HEK293T (cell line): ENCODE measurements at regions not wholly inside any gene's neighbourhood (a gene's known extent, or its start where the extent isn't known, plus 50 kb on each side); places are given as distances from the start of the nearest gene placed in this dataset.

Experiments
- BHLHE40 ChIP-seq: fragments of 450-650 bp; IDR thresholded peaks from 2 replicates; pipeline ENCODE4 v1.6.1; 2016; ENCODE audit warnings: mild to moderate bottlenecking, moderate library complexity, borderline replicate concordance
- HDGF ChIP-seq: fragments of 450-650 bp; IDR thresholded peaks from 2 replicates; pipeline ENCODE4 v1.6.1; 2017; ENCODE audit warnings: antibody characterized with exemption, borderline replicate concordance
- LEF1 ChIP-seq: fragments of 450-650 bp; IDR thresholded peaks from 2 replicates; pipeline ENCODE4 v1.6.1; 2017; ENCODE audit warnings: mild to moderate bottlenecking, borderline replicate concordance

DNA sequence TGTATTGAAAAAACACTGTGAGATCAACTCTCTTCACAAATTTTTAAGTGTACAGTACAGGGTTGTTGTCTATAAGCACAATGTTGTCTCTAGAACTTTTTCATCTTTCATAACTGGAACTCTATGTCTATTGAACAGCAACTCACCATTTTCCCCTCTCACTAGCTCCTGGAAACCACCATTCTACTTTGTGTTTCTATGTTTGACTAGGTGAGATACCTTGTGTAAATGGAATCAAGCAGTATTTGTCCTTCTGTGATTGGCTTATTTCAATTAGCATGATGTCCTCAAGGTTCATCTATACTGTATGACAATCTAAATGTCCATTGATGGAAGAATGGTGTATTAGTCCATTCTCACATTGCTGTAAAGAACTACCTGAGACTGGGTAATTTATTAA lies 210.1 kb upstream of the FUT9 start:
- TF ChIP-seq HDGF (no peak), LEF1 (no peak), BHLHE40 (no peak)
